Neural cell (in vitro differentiated cells): ENCODE measurements at regions not wholly inside any gene's neighbourhood (a gene's known extent, or its start where the extent isn't known, plus 50 kb on each side); places are given as distances from the start of the nearest gene placed in this dataset.

Source experiments
- H2AFZ ChIP-seq: fragments of 200-600, 300-800 bp; sonication (generic), shearing (Covaris generic); 2 replicates; pipeline ENCODE4 v1.6.0; 2014; ENCODE audit warnings: low read depth, mild to moderate bottlenecking, antibody characterized with exemption, low read length, moderate library complexity
- H3F3A ChIP-seq: fragments of 200-600 bp; shearing (Covaris generic); 2 replicates; pipeline ENCODE4 v1.6.1; 2016; ENCODE audit warnings: mild to moderate bottlenecking, moderate library complexity, mixed read lengths, antibody characterized with exemption, low read length; ENCODE audit not compliant: insufficient read depth, poor library complexity, severe bottlenecking
- H3K27ac ChIP-seq: fragments of 200-600, 300-800 bp; sonication (generic), shearing (Covaris generic); 2 replicates; pipeline ENCODE4 v1.5.1; 2014; ENCODE audit warnings: mild to moderate bottlenecking, low read length, moderate library complexity
- H3K27me3 ChIP-seq: fragments of 300-800, 200-600 bp; sonication (generic), shearing (Covaris generic); 2 replicates; pipeline ENCODE4 v1.6.0; 2014; ENCODE audit warnings: mild to moderate bottlenecking, low read depth, low read length, moderate library complexity; ENCODE audit not compliant: insufficient read depth
- H3K36me3 ChIP-seq: fragments of 300-800, 200-600 bp; sonication (generic), shearing (Covaris generic); 2 replicates; pipeline ENCODE4 v1.5.1; 2014; ENCODE audit warnings: mild to moderate bottlenecking, antibody characterized with exemption, low read length, moderate library complexity; ENCODE audit not compliant: insufficient read depth
- H3K4me2 ChIP-seq: fragments of 300-800, 200-600 bp; sonication (generic), shearing (Covaris generic); 2 replicates; pipeline ENCODE4 v1.6.0; 2014; ENCODE audit warnings: mild to moderate bottlenecking, low read length
- H3K4me3 ChIP-seq: fragments of 300-800, 200-600 bp; sonication (generic), shearing (Covaris generic); 2 replicates; pipeline ENCODE4 v1.5.1; 2014; ENCODE audit warnings: mild to moderate bottlenecking, low read length, moderate library complexity
- H3K79me2 ChIP-seq: fragments of 200-600 bp; shearing (Covaris generic); replicated peaks from 2 replicates; pipeline ENCODE4 v1.6.0; 2014; ENCODE audit warnings: mild to moderate bottlenecking, low read length, moderate library complexity; ENCODE audit not compliant: insufficient read depth
- H3K9ac ChIP-seq: fragments of 300-800, 200-600 bp; sonication (generic), shearing (Covaris generic); 2 replicates; pipeline ENCODE4 v1.6.1; 2016; ENCODE audit warnings: mild to moderate bottlenecking, low read length, mixed read lengths
- H3K9me2 ChIP-seq: fragments of 200-600 bp; shearing (Covaris generic); 2 replicates; pipeline ENCODE4 v1.6.1; 2016; ENCODE audit warnings: mild to moderate bottlenecking, low read length, mixed read lengths; ENCODE audit not compliant: insufficient read depth
- H3K9me3 ChIP-seq: fragments of 200-600, 300-800 bp; sonication (generic), shearing (Covaris generic); 2 replicates; pipeline ENCODE4 v1.6.1; 2016; ENCODE audit warnings: mild to moderate bottlenecking, mixed run types, low read length, moderate library complexity, mixed read lengths
- H4K20me1 ChIP-seq: fragments of 200-600 bp; shearing (Covaris generic); 2 replicates; pipeline ENCODE4 v1.6.1; 2016; ENCODE audit warnings: mild to moderate bottlenecking, mixed run types; ENCODE audit not compliant: insufficient read depth
- CTCF ChIP-seq: fragments of 450-650 bp; IDR thresholded peaks from 2 replicates; pipeline ENCODE4 v1.5.1; 2014; ENCODE audit warnings: antibody characterized with exemption, mild to moderate bottlenecking, moderate library complexity; ENCODE audit not compliant: poor library complexity, severe bottlenecking
- EP300 ChIP-seq: fragments of 450-650 bp; conservative IDR thresholded peaks from 2 replicates; pipeline ENCODE4 v1.6.1; 2014; ENCODE audit warnings: antibody characterized with exemption, mild to moderate bottlenecking, moderate library complexity; ENCODE audit not compliant: poor library complexity, severe bottlenecking
- EZH2 ChIP-seq: fragments of 200-600, 300-800 bp; shearing (Covaris generic), sonication (generic); IDR thresholded peaks from 2 replicates; pipeline ENCODE4 v1.6.1; 2014; ENCODE audit warnings: antibody characterized with exemption, low read length, borderline replicate concordance, mild to moderate bottlenecking; ENCODE audit not compliant: insufficient read depth, poor library complexity, severe bottlenecking
- MXI1 ChIP-seq: fragments of 450-650 bp; conservative IDR thresholded peaks from 2 replicates; pipeline ENCODE4 v1.6.1; 2014; ENCODE audit warnings: antibody characterized with exemption, mild to moderate bottlenecking; ENCODE audit not compliant: poor library complexity, severe bottlenecking
- POLR2AphosphoS5 ChIP-seq: IDR thresholded peaks from 2 replicates; pipeline ENCODE4 v1.6.1; 2012
- RAD21 ChIP-seq: fragments of 450-650 bp; conservative IDR thresholded peaks from 2 replicates; pipeline ENCODE4 v1.6.1; 2014; ENCODE audit warnings: antibody characterized with exemption, mild to moderate bottlenecking, moderate library complexity
- SMC3 ChIP-seq: fragments of 450-650 bp; conservative IDR thresholded peaks from 2 replicates; pipeline ENCODE4 v1.6.1; 2014; ENCODE audit warnings: antibody characterized with exemption, mild to moderate bottlenecking, moderate library complexity; ENCODE audit not compliant: poor library complexity
- TAF1 ChIP-seq: IDR thresholded peaks from 2 replicates; pipeline ENCODE4 v1.6.1; 2012; ENCODE audit warnings: low read depth
- TF ChIP-seq, protein P1 (sequence below): IDR thresholded peaks from 2 replicates; pipeline ENCODE4 v1.6.1; 2012; ENCODE audit warnings: borderline replicate concordance

GRCh38 chr1:106615473-106615872, 441.0 kb upstream of the PRMT6 start:
- no peaks in the 10 kb centered on the region for H3K36me3 ChIP-seq
- no peaks in the 10 kb centered on the region for H3K9me3 ChIP-seq

GRCh38 chr1:106619080-106619826, 437.2 kb upstream of the PRMT6 start:
- no peaks in the 10 kb centered on the region for H4K20me1 ChIP-seq
- H3K9ac ChIP-seq: no peak overlapping the region
- H3K9me2 ChIP-seq: no peaks in the 10 kb centered on the region
- no peak overlapping the region for H3K4me3 ChIP-seq
- no peak overlapping the region for H3K27ac ChIP-seq
- H3F3A ChIP-seq: no peaks in the 10 kb centered on the region
- H3K27me3 ChIP-seq: no peaks in the 10 kb centered on the region
- H3K9me3 ChIP-seq: no peaks in the 10 kb centered on the region
- no peaks in the 10 kb centered on the region for H3K36me3 ChIP-seq
- no peak overlapping the region for H3K4me2 ChIP-seq
- no peaks in the 10 kb centered on the region for H3K79me2 ChIP-seq
- H2AFZ ChIP-seq: no peak overlapping the region
- TF ChIP-seq, protein P1, sequence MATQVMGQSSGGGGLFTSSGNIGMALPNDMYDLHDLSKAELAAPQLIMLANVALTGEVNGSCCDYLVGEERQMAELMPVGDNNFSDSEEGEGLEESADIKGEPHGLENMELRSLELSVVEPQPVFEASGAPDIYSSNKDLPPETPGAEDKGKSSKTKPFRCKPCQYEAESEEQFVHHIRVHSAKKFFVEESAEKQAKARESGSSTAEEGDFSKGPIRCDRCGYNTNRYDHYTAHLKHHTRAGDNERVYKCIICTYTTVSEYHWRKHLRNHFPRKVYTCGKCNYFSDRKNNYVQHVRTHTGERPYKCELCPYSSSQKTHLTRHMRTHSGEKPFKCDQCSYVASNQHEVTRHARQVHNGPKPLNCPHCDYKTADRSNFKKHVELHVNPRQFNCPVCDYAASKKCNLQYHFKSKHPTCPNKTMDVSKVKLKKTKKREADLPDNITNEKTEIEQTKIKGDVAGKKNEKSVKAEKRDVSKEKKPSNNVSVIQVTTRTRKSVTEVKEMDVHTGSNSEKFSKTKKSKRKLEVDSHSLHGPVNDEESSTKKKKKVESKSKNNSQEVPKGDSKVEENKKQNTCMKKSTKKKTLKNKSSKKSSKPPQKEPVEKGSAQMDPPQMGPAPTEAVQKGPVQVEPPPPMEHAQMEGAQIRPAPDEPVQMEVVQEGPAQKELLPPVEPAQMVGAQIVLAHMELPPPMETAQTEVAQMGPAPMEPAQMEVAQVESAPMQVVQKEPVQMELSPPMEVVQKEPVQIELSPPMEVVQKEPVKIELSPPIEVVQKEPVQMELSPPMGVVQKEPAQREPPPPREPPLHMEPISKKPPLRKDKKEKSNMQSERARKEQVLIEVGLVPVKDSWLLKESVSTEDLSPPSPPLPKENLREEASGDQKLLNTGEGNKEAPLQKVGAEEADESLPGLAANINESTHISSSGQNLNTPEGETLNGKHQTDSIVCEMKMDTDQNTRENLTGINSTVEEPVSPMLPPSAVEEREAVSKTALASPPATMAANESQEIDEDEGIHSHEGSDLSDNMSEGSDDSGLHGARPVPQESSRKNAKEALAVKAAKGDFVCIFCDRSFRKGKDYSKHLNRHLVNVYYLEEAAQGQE: no peak
- no peak for TF ChIP-seq POLR2AphosphoS5
- TF ChIP-seq EP300: no peak
- no peak for TF ChIP-seq RAD21
- TF ChIP-seq MXI1: no peak

More at GRCh38 chr1:106615473-106615872, 441.0 kb upstream of the PRMT6 start:
- H2AFZ ChIP-seq: no peak overlapping the region
- no peak overlapping the region for H3K4me2 ChIP-seq
- no peaks in the 10 kb centered on the region for H3F3A ChIP-seq
- H3K9ac ChIP-seq: no peak overlapping the region
- no peak for TF ChIP-seq CTCF
- TF ChIP-seq POLR2AphosphoS5: no peak
- TF ChIP-seq MXI1: no peak
- TF ChIP-seq EZH2: no peak
- no peak for TF ChIP-seq SMC3
- TF ChIP-seq RAD21: no peak
- no peak for TF ChIP-seq TAF1
- TF ChIP-seq, protein P1: no peak
- TF ChIP-seq EP300: no peak
- no peak overlapping the region for H3K4me3 ChIP-seq
- H4K20me1 ChIP-seq: no peaks in the 10 kb centered on the region
- no peaks in the 10 kb centered on the region for H3K27me3 ChIP-seq
- H3K27ac ChIP-seq: no peak overlapping the region
- H3K79me2 ChIP-seq: no peaks in the 10 kb centered on the region
- H3K9me2 ChIP-seq: no peaks in the 10 kb centered on the region
